ENCODE measurements at regions not wholly inside any gene's neighbourhood (a gene's known extent, or its start where the extent isn't known, plus 50 kb on each side); places are given as distances from the start of the nearest gene placed in this dataset.

DNA sequence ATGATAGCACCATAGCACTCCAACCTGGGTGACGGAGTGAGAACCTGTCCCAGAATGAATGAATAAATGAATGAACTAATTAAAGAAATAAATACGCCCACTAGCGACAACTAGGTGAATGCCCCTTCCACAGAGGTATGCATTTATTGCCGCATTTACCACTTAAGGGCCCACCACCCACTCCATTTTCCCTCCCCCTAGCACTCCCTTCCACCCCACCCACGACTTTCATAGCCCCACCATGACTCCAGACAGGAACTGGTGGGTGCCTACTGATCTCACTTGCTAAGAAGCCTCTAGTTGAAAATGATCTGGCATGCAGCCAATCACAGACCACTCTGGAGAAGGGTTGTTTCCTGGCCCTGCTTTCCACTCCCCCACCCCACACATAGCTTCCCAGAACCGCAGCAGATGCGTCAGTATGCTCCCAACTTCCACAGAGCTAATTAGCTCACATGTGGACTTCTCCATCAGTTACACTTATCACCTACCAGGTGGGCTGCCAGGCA is 167.6 kb downstream of the WT1 start:
- no peak for DNase-seq (ENCODE audit: low spot score)

GRCh38 chr11:32273931-32274330 is 161.4 kb downstream of the WT1 start:
- DNase-seq (ENCODE audit: low spot score) = no peak

GRCh38 chr11:32279672-32280071 is 155.7 kb downstream of the WT1 start:
- no peak for DNase-seq (ENCODE audit: low spot score)

DNA sequence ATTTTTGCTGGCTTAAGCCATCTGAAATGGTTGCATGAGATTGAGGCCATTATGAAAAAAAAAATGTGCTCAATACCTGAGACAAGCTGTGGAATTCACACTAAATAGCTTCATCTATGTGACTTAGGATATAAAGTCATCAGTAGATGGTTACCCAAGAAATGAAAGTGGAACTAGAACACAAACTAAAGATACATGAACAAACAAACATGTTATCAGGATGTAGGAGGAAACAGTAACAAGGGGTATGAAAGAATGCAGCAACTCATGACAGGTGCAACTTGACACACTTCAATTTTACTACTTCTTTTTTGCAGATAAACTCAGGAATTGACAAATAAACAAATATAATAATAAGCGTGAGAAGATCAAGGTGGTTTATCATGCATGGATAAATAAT is 155.0 kb downstream of the WT1 start:
- DNase-seq (ENCODE audit: low spot score) = no peak

- DNase-seq (ENCODE audit: low spot score) = no peak
Measured at GRCh38 chr11:32288276-32288675, 147.1 kb downstream of the WT1 start.

DNA sequence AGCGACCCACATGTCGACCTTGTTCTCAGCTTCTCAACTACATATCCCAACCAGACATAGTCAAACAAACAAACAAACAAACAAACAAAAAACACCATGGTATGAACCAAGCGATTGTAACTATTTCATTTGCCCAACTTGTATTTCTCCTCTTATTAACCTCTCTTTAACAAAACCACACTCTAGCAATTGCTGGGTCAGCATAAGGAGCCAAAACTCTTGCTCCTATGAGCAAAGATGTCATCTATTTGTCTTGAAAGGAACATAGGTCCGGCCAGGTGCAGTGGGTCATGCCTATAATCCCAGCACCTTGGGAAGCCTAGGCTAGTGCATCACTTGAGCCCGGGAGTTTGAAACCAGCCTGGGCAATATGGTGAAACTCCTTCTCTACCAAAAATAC is 145.6 kb downstream of the WT1 start:
- DNase-seq (ENCODE audit: low spot score) = no peak

- no peak for DNase-seq (ENCODE audit: low spot score)
Measured at GRCh38 chr11:32290783-32291182, 144.6 kb downstream of the WT1 start.

DNA sequence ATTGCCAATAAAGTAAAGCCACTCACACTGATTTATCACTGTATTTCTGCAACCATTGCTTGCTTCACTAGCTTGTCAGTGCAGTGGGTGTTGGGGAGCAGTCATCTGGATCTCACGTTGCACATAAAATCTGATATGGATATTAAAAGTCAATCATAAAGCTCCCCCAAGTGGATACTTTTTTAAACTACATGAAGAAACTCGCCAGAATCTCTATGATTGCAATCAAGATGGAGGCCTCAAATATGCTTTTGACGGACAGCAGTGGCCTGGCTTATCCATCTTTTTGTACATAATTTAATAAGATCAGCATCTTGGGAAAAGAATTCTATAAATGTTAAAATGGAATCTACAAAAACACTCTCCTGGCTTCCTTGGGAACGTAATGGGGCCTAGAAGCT is 137.7 kb downstream of the WT1 start:
- DNase-seq (ENCODE audit: low spot score) = no peak

- DNase-seq (ENCODE audit: low spot score) = no peak
Measured at GRCh38 chr11:32302826-32303225, 132.5 kb downstream of the WT1 start.

GRCh38 chr11:32304521-32304920 is 130.8 kb downstream of the WT1 start:
- no peak for DNase-seq (ENCODE audit: low spot score)

GRCh38 chr11:32305460-32305859 is 129.9 kb downstream of the WT1 start:
- DNase-seq (ENCODE audit: low spot score) = no peak

DNA sequence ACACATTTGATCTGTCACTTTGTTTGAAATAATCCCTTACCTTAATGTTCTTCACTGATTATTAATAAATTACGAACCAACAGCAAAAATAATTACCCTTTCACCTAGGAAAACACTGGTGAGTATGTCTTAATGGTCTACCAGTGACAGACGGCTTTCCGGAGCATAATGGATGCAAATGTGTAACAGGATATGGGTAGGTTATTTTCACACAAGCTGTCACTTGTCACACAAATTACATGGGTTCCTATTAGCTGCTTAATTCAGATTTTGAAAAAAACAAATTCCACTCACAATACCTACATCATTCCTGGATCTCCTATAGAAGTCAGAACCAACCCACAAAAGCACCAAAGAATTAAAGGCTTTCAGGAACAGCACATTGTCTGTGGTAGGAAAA is 127.9 kb downstream of the WT1 start:
- no peak for DNase-seq (ENCODE audit: low spot score)

GRCh38 chr11:32307913-32308312 is 127.4 kb downstream of the WT1 start:
- DNase-seq (ENCODE audit: low spot score) = no peak

DNA sequence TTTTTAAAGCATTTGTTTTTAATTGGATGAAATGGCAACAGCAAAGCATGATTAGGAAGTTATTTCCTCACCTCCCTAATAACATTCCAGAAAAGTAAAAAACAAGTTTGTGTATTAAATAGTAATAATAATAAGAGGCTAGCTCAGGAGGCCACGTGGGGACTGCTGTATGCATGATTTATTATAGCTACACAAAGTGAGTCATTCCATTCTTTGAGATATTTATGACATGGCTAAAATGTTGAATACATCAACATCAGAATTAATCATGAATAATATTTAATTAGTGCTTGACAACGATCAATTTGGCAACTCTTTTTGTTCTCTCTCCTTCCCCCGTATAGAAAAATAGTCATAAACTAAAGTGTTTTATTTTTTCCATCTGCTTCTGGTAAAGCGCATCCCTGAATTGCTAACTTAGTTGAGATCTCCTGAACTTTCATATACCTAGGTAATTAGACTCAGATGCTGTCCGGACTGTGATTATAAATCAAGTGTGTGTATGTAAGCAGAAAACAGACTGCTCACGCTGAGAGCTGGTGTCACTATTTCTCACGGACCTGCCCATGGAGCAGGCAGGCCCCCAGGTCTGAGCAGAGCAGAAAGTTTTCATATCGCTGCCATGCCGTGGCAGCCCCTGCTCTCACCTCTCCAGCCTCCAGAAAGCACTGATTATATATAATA is 125.7 kb downstream of the WT1 start:
- no peak for DNase-seq (ENCODE audit: low spot score)

DNA sequence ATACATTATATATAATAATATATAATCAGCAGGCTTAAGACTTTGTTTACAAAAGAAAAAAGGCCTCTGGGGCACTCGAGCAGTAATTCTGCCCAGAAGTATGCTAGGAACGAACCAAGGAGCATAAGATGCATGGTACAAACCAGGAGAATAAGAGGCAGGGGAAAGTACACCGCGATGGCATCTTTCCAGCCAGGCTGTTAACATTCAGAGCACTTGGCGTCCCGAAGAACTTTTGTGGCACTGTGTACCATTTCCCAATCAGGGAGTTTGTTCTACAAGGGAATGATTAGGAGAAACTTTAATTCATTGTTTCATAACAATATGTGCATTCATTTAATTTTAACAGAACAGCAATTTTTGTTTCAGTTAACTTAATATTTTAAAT is 125.1 kb downstream of the WT1 start:
- DNase-seq (ENCODE audit: low spot score) = no peak

DNA sequence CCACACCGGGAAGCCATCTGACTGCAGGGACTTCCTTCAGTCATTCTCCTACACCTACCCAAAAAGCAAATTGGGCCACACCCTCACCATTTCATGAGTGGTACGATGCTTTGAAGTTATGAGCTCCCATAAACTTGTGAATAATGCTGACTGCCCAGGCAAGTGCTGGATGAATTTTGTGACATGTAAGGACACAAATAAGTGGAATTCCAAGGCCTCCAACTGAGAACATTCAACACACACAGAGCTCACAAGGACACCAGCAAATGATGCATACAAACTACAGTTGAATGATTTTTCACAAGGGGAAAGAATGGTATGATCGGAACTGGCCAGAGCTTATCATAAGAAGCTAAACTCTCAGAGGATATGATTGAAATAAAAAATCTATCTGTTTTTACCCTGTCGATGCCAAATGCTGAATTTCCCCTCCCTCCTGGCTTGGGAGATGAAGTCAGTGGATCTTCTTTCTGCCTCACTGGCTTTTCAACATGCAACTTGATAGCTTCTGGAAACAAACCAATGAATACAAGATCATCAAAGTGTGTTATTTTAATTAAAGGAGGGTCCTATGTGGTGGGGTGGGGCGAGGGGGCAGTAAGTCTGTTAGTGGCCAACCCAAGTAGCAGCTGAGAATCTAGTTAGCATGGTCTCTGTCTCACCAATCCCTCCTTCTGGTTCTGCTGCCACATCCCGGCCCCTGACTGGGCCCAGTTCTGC is 123.8 kb downstream of the WT1 start:
- no peak for DNase-seq (ENCODE audit: low spot score)

- DNase-seq (ENCODE audit: low spot score) = no peak
Measured at GRCh38 chr11:32312206-32312817, 123.0 kb downstream of the WT1 start.

DNA sequence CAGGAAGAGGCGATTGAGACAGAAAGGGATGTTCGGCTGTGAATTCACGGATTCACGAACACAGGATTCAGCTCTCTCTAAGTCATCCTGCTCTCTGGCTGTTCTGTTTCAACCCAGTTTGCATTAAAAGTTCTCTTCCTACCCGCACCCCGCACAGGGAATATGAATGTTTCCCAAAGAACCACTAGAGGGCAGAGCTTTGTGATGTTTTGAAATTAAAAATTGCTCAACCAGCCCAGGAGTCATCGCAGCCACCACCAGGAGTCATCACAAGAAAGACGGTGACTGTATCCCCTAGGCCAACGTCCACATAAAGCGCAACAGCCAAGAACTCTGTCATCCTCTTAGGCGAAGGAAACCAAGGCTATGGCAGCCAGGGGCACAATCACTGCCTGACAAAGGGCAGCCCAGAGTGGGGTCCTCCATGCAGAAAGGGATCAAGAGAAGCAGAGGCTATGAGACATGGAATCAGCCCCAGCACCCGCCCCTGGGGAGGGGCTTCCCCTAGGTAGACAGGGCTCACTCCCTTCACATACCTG is 122.4 kb downstream of the WT1 start:
- DNase-seq (ENCODE audit: low spot score) = peak; percentile 8

- DNase-seq (ENCODE audit: low spot score) = no peak
Measured at GRCh38 chr11:32313477-32313876, 121.9 kb downstream of the WT1 start.

GRCh38 chr11:32315121-32315520 is 120.2 kb downstream of the WT1 start:
- DNase-seq (ENCODE audit: low spot score) = no peak

DNA sequence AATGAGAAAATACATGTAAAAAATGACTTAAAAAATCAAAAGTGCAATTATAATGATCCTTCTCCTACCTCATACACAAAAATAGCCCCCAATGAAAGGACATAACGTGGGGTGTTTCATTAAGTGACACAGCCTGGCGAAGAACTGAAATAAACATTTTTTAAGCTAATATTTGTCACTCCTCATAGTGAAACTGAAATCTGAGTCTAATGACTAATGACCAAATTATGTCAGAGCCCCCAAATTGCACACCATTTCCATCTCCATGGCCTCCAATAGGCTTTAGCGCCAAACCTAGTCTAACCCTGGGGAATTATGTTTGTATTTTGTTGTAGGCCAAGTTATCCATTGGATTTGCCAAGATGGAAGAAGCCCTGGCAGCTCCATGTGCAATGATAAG is 119.1 kb downstream of the WT1 start:
- no peak for DNase-seq (ENCODE audit: low spot score)

DNA sequence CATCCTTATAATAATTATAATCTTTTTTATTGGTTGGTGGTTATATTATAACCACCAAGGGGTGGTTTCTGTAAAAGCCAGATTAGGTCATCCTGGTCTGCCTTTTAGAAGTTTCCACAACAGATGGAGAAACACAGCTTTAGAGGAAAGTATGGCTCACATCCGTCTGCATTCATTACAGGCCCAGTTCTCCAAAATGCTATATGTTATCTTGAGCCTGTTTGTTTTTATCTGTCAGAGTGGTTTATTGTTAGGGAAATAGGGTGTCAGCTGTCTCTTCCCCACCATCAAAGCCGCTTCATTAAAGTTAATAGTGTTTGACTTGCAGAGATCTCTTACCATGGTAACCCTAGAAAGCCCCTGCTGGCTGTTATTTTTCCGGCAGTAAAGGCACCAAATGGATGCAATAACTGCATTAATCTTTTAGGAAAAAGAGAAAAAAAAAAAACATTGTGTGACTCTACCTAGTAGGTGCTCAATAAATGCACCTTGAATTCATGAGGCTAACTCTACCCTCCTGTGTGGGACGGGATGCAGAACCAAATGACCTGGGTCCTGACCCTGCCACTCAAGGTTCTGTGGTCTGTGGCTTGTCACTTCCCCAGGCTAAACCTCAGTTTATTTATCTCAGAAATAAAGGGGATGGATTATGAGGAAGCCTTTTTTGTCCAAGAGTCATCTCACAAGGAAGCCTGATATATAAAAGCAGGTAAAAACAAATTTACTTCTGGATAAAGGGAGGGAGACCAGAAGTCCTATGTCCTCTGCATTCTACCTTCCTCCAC is 118.3 kb downstream of the WT1 start:
- DNase-seq (ENCODE audit: low spot score) = no peak

Data from hematopoietic multipotent progenitor cell treated with erythropoietin and hydrocortisone succinate and interleukin-3 and kit ligand, for 17 days (in vitro differentiated cells).